Mesenchymal stem cell (in vitro differentiated cells and primary cell): ENCODE measurements at regions not wholly inside any gene's neighbourhood (a gene's known extent, or its start where the extent isn't known, plus 50 kb on each side); places are given as distances from the start of the nearest gene placed in this dataset.

Experiments
- DNase-seq: peaks from one replicate; pipeline ENCODE4 v3.0.0-alpha.2; 2013
- H2AFZ ChIP-seq: one replicate; pipeline ENCODE4 v1.6.1; 2013; ENCODE audit warnings: low read depth, mild to moderate bottlenecking, control low read depth, inconsistent platforms, low read length, moderate library complexity
- H2AK5ac ChIP-seq: 2 replicates; pipeline ENCODE4 v1.6.1; 2013; ENCODE audit warnings: low read length, moderate library complexity, mild to moderate bottlenecking, inconsistent platforms; ENCODE audit not compliant: severe bottlenecking
- H2BK120ac ChIP-seq: one replicate; pipeline ENCODE4 v1.6.1; 2013; ENCODE audit warnings: low read depth, mild to moderate bottlenecking, inconsistent platforms, low read length, moderate library complexity
- H2BK12ac ChIP-seq, 2 experiments: one replicate each; pipeline ENCODE4 v1.6.1; 2013; ENCODE audit warnings: inconsistent platforms in 2 of 2, low read length in 2 of 2, mild to moderate bottlenecking in 2 of 2, moderate library complexity in 2 of 2, control low read depth in 1 of 2
- H2BK15ac ChIP-seq: one replicate; pipeline ENCODE4 v1.6.1; 2013; ENCODE audit warnings: mild to moderate bottlenecking, low read depth, inconsistent platforms; ENCODE audit not compliant: poor library complexity, severe bottlenecking
- H2BK5ac ChIP-seq: 2 replicates; pipeline ENCODE4 v1.6.1; 2013; ENCODE audit warnings: low read depth, mild to moderate bottlenecking, low read length, control low read depth, inconsistent platforms; ENCODE audit not compliant: poor library complexity, severe bottlenecking
- H3K14ac ChIP-seq, 2 experiments: one replicate each; pipeline ENCODE4 v1.6.1; 2013; ENCODE audit warnings: inconsistent platforms in 2 of 2, low read length in 2 of 2, control low read depth in 1 of 2, mild to moderate bottlenecking in 1 of 2, moderate library complexity in 1 of 2
- H3K18ac ChIP-seq, 2 experiments: one replicate each; pipeline ENCODE4 v1.6.1; 2013; ENCODE audit warnings: inconsistent platforms in 2 of 2, low read length in 2 of 2, control low read depth in 1 of 2, low read depth in 1 of 2, mild to moderate bottlenecking in 1 of 2
- H3K23ac ChIP-seq, 2 experiments: one replicate each; pipeline ENCODE4 v1.6.1; 2013; ENCODE audit warnings: inconsistent platforms in 2 of 2, low read length in 2 of 2, mild to moderate bottlenecking in 2 of 2, moderate library complexity in 2 of 2, control low read depth in 1 of 2
- H3K27ac ChIP-seq: 2 replicates; pipeline ENCODE4 v1.5.1; 2013; ENCODE audit warnings: mild to moderate bottlenecking, moderate library complexity, low read length, control low read depth, inconsistent platforms; ENCODE audit not compliant: poor library complexity, severe bottlenecking
- H3K27me3 ChIP-seq, 2 experiments: 2 replicates each; pipeline versions ENCODE4 v1.6.1 to v1.7.0; 2013; ENCODE audit warnings: low read length in 2 of 2, mild to moderate bottlenecking in 2 of 2, moderate library complexity in 2 of 2, control low read depth in 1 of 2, inconsistent platforms in 1 of 2; ENCODE audit not compliant: control insufficient read depth in 1 of 2, insufficient read depth in 1 of 2
- H3K36me3 ChIP-seq, 2 experiments: 2 replicates each; pipeline versions ENCODE4 v1.6.1 to v1.7.0; 2013; ENCODE audit warnings: low read length in 2 of 2, control low read depth in 1 of 2, inconsistent platforms in 1 of 2, low read depth in 1 of 2, mild to moderate bottlenecking in 1 of 2; ENCODE audit not compliant: insufficient read depth in 2 of 2, control insufficient read depth in 1 of 2
- H3K4ac ChIP-seq, 2 experiments: one replicate each; pipeline ENCODE4 v1.6.1; 2013; ENCODE audit warnings: inconsistent platforms in 2 of 2, low read length in 2 of 2, mild to moderate bottlenecking in 2 of 2, moderate library complexity in 2 of 2, control low read depth in 1 of 2, low read depth in 1 of 2
- H3K4me1 ChIP-seq: 2 replicates; pipeline ENCODE4 v1.6.1; 2013; ENCODE audit warnings: low read depth, low read length, control low read depth; ENCODE audit not compliant: control insufficient read depth, insufficient read depth
- H3K4me2 ChIP-seq: 2 replicates; pipeline ENCODE4 v1.6.1; 2013; ENCODE audit warnings: low read length, mild to moderate bottlenecking, inconsistent platforms; ENCODE audit not compliant: poor library complexity, severe bottlenecking
- H3K4me3 ChIP-seq, 2 experiments: 2 replicates each; pipeline versions ENCODE4 v1.5.1 to v1.7.0; 2013; ENCODE audit warnings: low read length in 2 of 2, mild to moderate bottlenecking in 2 of 2, control low read depth in 1 of 2, low read depth in 1 of 2; ENCODE audit not compliant: insufficient read depth in 1 of 2
- H3K79me1 ChIP-seq: replicated peaks from 2 replicates; pipeline ENCODE4 v1.6.1; 2013; ENCODE audit warnings: mild to moderate bottlenecking, control low read depth, low read length, inconsistent platforms; ENCODE audit not compliant: poor library complexity, severe bottlenecking
- H3K9ac ChIP-seq: 2 replicates; pipeline ENCODE4 v1.7.0; 2013; ENCODE audit warnings: mild to moderate bottlenecking, low read length, moderate library complexity
- H3K9me3 ChIP-seq: 2 replicates; pipeline ENCODE4 v1.7.0; 2013; ENCODE audit warnings: mild to moderate bottlenecking, low read length; ENCODE audit not compliant: control insufficient read depth
- H4K8ac ChIP-seq: one replicate; pipeline ENCODE4 v1.6.1; 2013; ENCODE audit warnings: inconsistent platforms, mild to moderate bottlenecking, low read length, moderate library complexity
- H4K91ac ChIP-seq: one replicate; pipeline ENCODE4 v1.6.1; 2013; ENCODE audit warnings: mild to moderate bottlenecking, low read length, inconsistent platforms
- WGBS: methylation state at CpG from one replicate; pipeline ENCODE4 v1.1.7; 2013; ENCODE audit warnings: mixed read lengths; 5-methylcytosine and 5-hydroxymethylcytosine counted together

- Histone ChIP-seq H3K9ac (no peak overlapping the region), H2BK120ac (no peak overlapping the region), H3K4ac (no peak overlapping the region), H3K23ac (no peak overlapping the region), H3K36me3 (no peaks in the 10 kb centered on the region), H3K4me3 (no peak overlapping the region), H2AK5ac (no peak overlapping the region), H3K14ac (no peak overlapping the region), H3K79me1 (no peaks in the 10 kb centered on the region), H2BK15ac (no peak overlapping the region), H4K91ac (no peak overlapping the region), H2BK5ac (no peak overlapping the region), H3K9me3 (peaks cover 4% of the 10 kb centered on the region), H2AFZ (no peak overlapping the region), H3K4me2 (no peak overlapping the region), H3K27ac (no peak overlapping the region), H3K4me1 (peaks cover 18% of the 10 kb centered on the region), H3K18ac (no peak overlapping the region), H3K27me3 (peaks cover 0 to 31% of the 10 kb centered on the region in 2 experiments), H4K8ac (no peak overlapping the region), H2BK12ac (no peak overlapping the region)
- 54% methylated on average over 3 of the region's 3 CpGs for WGBS
- DNase-seq, result no peak
Measured at GRCh38 chr1:29969576-29969975, 733.3 kb downstream of the PTPRU start.

DNA sequence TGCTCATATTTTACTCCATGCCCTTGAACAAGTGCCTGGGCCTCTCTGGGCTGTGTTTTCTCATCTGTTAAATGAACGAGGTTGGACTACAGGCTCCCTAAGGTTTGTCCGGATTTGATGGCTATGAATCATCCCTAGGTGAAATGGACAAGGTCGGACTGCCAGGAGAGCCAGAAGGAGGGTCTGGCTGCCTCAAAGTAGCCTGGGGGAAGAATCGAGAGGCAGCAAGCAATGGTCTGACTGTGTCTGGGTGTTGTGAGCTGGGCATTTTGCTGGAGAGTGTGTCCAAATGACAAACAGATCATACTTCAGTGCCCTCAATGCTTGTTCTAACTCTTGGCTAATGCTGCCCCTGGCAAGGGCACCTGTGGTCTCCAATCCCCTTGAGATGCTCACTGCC, 730.9 kb downstream of the PTPRU start:
- Histone ChIP-seq H3K14ac (no peak overlapping the region), H2AK5ac (no peak overlapping the region), H2AFZ (no peak overlapping the region), H3K9ac (no peak overlapping the region), H3K4me2 (no peak overlapping the region), H3K27ac (no peak overlapping the region), H3K23ac (no peak overlapping the region), H2BK5ac (no peak overlapping the region), H2BK120ac (no peak overlapping the region), H4K8ac (no peak overlapping the region), H2BK12ac (no peak overlapping the region), H3K79me1 (no peaks in the 10 kb centered on the region), H3K9me3 (peaks cover 4% of the 10 kb centered on the region), H3K4me3 (no peak overlapping the region), H3K4me1 (peaks cover 13% of the 10 kb centered on the region), H3K18ac (no peak overlapping the region), H4K91ac (no peak overlapping the region), H3K4ac (no peak overlapping the region), H2BK15ac (no peak overlapping the region), H3K36me3 (no peaks in the 10 kb centered on the region), H3K27me3 (peaks cover 0 to 40% of the 10 kb centered on the region in 2 experiments)
- WGBS, result 55% methylated on average over 4 of the region's 4 CpGs
- DNase-seq, result no peak

DNA sequence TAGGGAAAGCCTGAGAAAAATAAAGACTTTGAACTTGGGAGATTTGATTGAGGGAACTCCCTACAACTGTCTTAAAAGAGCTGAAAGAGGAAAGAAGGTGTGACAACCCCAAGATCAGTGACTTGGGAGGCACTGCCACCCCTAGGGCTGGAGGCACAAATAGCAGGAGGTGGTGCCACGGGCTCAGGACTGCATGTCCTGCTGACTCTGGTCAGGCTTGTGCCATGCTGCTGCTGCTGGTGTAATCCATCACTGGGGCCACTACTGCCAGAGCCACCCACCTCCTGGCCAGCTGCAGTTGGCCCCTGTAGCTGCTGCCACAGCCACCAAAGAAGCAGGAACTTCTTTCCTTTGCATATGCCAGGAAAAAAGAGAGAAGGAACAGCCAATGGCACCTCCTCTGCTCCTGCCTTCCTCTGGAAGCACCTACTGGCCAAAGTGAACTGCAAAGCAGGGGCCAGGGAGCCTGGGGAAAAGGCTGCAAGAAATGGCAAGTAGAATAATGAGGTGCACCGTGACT, 730.3 kb downstream of the PTPRU start:
- DNase-seq, result no peak
- Histone ChIP-seq H3K9me3 (peaks cover 4% of the 10 kb centered on the region), H2BK15ac (no peak overlapping the region), H3K79me1 (no peaks in the 10 kb centered on the region), H3K4me1 (peaks cover 13% of the 10 kb centered on the region), H4K8ac (no peak overlapping the region), H2AFZ (no peak overlapping the region), H3K4ac (no peak overlapping the region), H3K23ac (no peak overlapping the region), H3K4me2 (no peak overlapping the region), H3K9ac (no peak overlapping the region), H2AK5ac (no peak overlapping the region), H3K36me3 (no peaks in the 10 kb centered on the region), H2BK5ac (no peak overlapping the region), H4K91ac (no peak overlapping the region), H2BK12ac (no peak overlapping the region), H3K14ac (no peak overlapping the region), H2BK120ac (no peak overlapping the region), H3K27me3 (peaks cover 0 to 42% of the 10 kb centered on the region in 2 experiments), H3K27ac (no peak overlapping the region), H3K4me3 (no peak overlapping the region), H3K18ac (no peak overlapping the region)
- 48% methylated on average over 2 of the region's 2 CpGs for WGBS

DNA sequence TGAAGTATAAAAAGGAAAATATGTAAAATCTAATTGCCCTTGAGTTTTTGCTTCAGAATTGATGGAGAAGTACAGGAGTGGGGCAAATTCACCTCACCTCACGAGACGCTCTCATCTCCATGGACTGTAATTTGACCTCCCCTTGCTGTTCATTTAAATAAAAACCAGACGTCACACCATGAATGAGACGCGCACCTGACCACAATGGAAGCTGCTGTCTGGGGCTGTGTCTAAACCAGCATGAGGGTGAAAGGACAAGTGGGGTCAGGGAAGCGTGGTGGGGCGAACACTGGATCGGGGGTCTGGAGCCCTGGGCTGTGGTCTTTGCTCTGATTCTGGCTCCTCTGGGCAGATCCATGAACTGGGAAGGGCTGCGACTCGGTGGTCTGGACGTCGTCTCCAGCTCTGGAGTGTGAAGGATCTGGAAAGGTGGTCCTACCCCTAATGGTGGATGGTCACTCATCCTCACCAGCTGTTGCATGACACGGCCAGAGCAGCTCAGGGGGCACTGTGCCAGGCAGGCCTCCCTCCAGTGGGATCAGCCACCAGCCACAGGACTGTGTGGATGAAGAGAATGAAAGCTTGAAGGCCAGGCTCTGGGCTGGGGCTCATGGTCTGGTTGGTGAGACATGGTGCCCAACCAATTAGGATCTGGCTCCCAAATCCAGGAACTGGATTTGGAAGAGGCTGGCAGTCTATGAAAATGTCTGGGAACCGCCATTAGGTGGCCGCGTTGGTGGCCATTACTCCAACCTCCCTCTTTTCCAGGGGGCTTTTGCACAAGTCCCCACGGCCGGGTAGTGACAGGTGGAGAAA, 728.6 kb downstream of the PTPRU start:
- Histone ChIP-seq H2AK5ac (no peak overlapping the region), H2BK12ac (no peak overlapping the region), H3K36me3 (no peaks in the 10 kb centered on the region), H2BK5ac (no peak overlapping the region), H3K9me3 (peaks cover 4% of the 10 kb centered on the region), H3K27ac (no peak overlapping the region), H2BK15ac (no peak overlapping the region), H3K4me3 (no peak overlapping the region), H2BK120ac (no peak overlapping the region), H3K23ac (no peak overlapping the region), H3K4me1 (peaks cover 13% of the 10 kb centered on the region), H3K14ac (no peak overlapping the region), H3K79me1 (no peaks in the 10 kb centered on the region), H4K91ac (no peak overlapping the region), H3K18ac (no peak overlapping the region), H2AFZ (no peak overlapping the region), H3K27me3 (peaks cover 0 to 45% of the 10 kb centered on the region in 2 experiments), H4K8ac (no peak overlapping the region), H3K9ac (no peak overlapping the region), H3K4me2 (no peak overlapping the region), H3K4ac (no peak overlapping the region)
- WGBS, result 80% methylated on average over 17 of the region's 18 CpGs
- no peak for DNase-seq
